ENCODE measurements at regions not wholly inside any gene's neighbourhood (a gene's known extent, or its start where the extent isn't known, plus 50 kb on each side); places are given as distances from the start of the nearest gene placed in this dataset.

GRCh38 chr4:129481107-129481506, 385.2 kb downstream of the C4orf33 start:
- DNase-seq (ENCODE audit: low read depth, low spot score), result no peak
- no peaks in the 10 kb centered on the region for H3K4me1 ChIP-seq (ENCODE audit: insufficient read depth, insufficient read length)
- no peaks in the 10 kb centered on the region for H3K36me3 ChIP-seq (ENCODE audit: insufficient read depth, insufficient read length, low read length)
- no peak for TF ChIP-seq SUZ12 (IDR thresholded peaks at IDR 0.05; ENCODE audit: extremely low read depth, insufficient read depth, insufficient read length)
- no peak for TF ChIP-seq YY1 (IDR thresholded peaks at IDR 0.05; ENCODE audit: insufficient read depth, insufficient read length)
- TF ChIP-seq ZNF274 (IDR thresholded peaks at IDR 0.05; ENCODE audit: low read depth, low read length), result no peak
- no peaks in the 10 kb centered on the region for H3K27me3 ChIP-seq (ENCODE audit: insufficient read depth, insufficient read length)
- no peaks in the 10 kb centered on the region for H3K9me3 ChIP-seq (ENCODE audit: insufficient read depth, low read length)
- no peak overlapping the region for H3K9ac ChIP-seq (ENCODE audit: insufficient read length, low read depth)
- no peak overlapping the region for H3K4me3 ChIP-seq (ENCODE audit: insufficient read length, low read depth)

DNA sequence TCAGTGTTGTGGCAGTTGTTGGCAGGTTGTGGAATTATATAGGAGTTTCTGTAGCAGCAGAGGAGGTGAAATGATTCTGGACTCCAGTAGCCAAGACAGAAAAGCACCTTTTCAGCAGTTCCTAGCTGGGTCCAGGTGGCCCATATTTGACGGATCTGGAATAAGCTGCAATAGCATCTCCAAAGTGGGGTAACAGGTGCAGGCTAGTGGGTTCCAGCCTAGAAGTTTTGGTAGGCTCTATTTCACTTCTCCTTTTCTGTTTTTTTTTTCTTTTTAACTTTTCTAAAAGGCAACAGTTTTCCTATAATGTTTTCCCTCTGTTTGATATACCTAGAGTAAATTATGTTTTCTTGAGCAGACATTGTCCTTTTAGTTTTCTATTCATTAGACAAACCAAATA, 392.5 kb downstream of the C4orf33 start:
- TF ChIP-seq YY1 (IDR thresholded peaks at IDR 0.05; ENCODE audit: insufficient read depth, insufficient read length) (no peak), SUZ12 (IDR thresholded peaks at IDR 0.05; ENCODE audit: extremely low read depth, insufficient read depth, insufficient read length) (no peak), ZNF274 (IDR thresholded peaks at IDR 0.05; ENCODE audit: low read depth, low read length) (no peak)

DNA sequence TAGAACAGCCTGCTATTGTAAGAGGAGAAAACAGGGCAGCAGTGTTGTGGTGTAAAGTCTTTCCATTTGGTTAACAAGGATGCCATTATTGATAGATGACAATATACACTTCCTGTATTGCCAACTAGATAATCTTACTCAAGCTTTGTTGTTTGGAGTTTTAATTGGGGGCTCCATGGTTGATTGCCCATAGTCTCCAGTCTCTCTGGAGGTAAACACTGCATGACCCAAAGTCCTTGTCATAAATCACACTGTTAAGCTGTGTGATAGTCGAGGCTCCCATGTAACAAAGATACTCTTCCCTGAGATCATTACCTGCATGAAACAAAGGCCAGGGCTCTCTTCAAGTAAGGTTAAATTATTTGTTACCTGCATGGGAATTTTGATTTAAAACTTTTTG, 394.6 kb downstream of the C4orf33 start:
- no peak for DNase-seq (ENCODE audit: low read depth, low spot score)
- H3K4me1 ChIP-seq (ENCODE audit: insufficient read depth, insufficient read length), result no peaks in the 10 kb centered on the region
- no peak overlapping the region for H3K9ac ChIP-seq (ENCODE audit: insufficient read length, low read depth)
- H3K27me3 ChIP-seq (ENCODE audit: insufficient read depth, insufficient read length), result no peaks in the 10 kb centered on the region
- H3K4me3 ChIP-seq (ENCODE audit: insufficient read length, low read depth), result no peak overlapping the region
- TF ChIP-seq ZNF274 (IDR thresholded peaks at IDR 0.05; ENCODE audit: low read depth, low read length) (no peak), SUZ12 (IDR thresholded peaks at IDR 0.05; ENCODE audit: extremely low read depth, insufficient read depth, insufficient read length) (no peak), YY1 (IDR thresholded peaks at IDR 0.05; ENCODE audit: insufficient read depth, insufficient read length) (no peak)
- H3K36me3 ChIP-seq (ENCODE audit: insufficient read depth, insufficient read length, low read length), result no peaks in the 10 kb centered on the region
- no peaks in the 10 kb centered on the region for H3K9me3 ChIP-seq (ENCODE audit: insufficient read depth, low read length)

More for the DNA sequence above, 392.5 kb downstream of the C4orf33 start:
- H3K36me3 ChIP-seq (ENCODE audit: insufficient read depth, insufficient read length, low read length), result no peaks in the 10 kb centered on the region
- no peak overlapping the region for H3K4me3 ChIP-seq (ENCODE audit: insufficient read length, low read depth)
- H3K4me1 ChIP-seq (ENCODE audit: insufficient read depth, insufficient read length), result no peaks in the 10 kb centered on the region
- no peak for DNase-seq (ENCODE audit: low read depth, low spot score)
- no peaks in the 10 kb centered on the region for H3K9me3 ChIP-seq (ENCODE audit: insufficient read depth, low read length)
- H3K9ac ChIP-seq (ENCODE audit: insufficient read length, low read depth), result no peak overlapping the region
- no peaks in the 10 kb centered on the region for H3K27me3 ChIP-seq (ENCODE audit: insufficient read depth, insufficient read length)

DNA sequence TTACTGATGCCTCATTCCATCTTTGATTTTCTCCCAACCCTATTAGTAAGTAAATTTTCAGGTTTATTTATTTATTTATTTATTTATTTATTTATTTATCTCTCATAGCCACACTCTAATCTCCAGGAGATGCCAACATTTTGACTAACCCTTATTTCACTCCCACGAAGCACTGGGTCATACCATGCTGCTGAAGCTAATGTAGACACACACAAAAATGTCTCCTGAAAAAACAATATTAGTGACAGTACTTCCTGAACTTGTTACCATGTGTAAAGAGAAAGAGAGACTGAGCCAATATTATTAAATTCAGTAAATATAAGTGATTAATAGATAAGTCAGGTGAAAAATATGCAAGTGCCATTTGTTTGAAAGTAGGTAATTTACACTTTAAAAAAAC, 402.7 kb downstream of the C4orf33 start:
- H3K36me3 ChIP-seq (ENCODE audit: insufficient read depth, insufficient read length, low read length), result no peaks in the 10 kb centered on the region
- H3K27me3 ChIP-seq (ENCODE audit: insufficient read depth, insufficient read length), result no peaks in the 10 kb centered on the region
- H3K4me3 ChIP-seq (ENCODE audit: insufficient read length, low read depth), result no peak overlapping the region
- no peak for DNase-seq (ENCODE audit: low read depth, low spot score)
- TF ChIP-seq ZNF274 (IDR thresholded peaks at IDR 0.05; ENCODE audit: low read depth, low read length) (no peak), YY1 (IDR thresholded peaks at IDR 0.05; ENCODE audit: insufficient read depth, insufficient read length) (no peak), SUZ12 (IDR thresholded peaks at IDR 0.05; ENCODE audit: extremely low read depth, insufficient read depth, insufficient read length) (no peak)
- no peaks in the 10 kb centered on the region for H3K9me3 ChIP-seq (ENCODE audit: insufficient read depth, low read length)
- H3K4me1 ChIP-seq (ENCODE audit: insufficient read depth, insufficient read length), result no peaks in the 10 kb centered on the region
- no peak overlapping the region for H3K9ac ChIP-seq (ENCODE audit: insufficient read length, low read depth)

GRCh38 chr4:129514852-129515251, 418.9 kb downstream of the C4orf33 start:
- no peak for DNase-seq (ENCODE audit: low read depth, low spot score)
- Histone ChIP-seq H3K9me3 (ENCODE audit: insufficient read depth, low read length) (no peaks in the 10 kb centered on the region), H3K4me3 (ENCODE audit: insufficient read length, low read depth) (no peak overlapping the region), H3K27me3 (ENCODE audit: insufficient read depth, insufficient read length) (no peaks in the 10 kb centered on the region), H3K36me3 (ENCODE audit: insufficient read depth, insufficient read length, low read length) (no peaks in the 10 kb centered on the region), H3K9ac (ENCODE audit: insufficient read length, low read depth) (no peak overlapping the region), H3K4me1 (ENCODE audit: insufficient read depth, insufficient read length) (no peaks in the 10 kb centered on the region)
- no peak for TF ChIP-seq ZNF274 (IDR thresholded peaks at IDR 0.05; ENCODE audit: low read depth, low read length)
- no peak for TF ChIP-seq SUZ12 (IDR thresholded peaks at IDR 0.05; ENCODE audit: extremely low read depth, insufficient read depth, insufficient read length)
- TF ChIP-seq YY1 (IDR thresholded peaks at IDR 0.05; ENCODE audit: insufficient read depth, insufficient read length), result no peak

GRCh38 chr4:129515356-129515755, 419.4 kb downstream of the C4orf33 start:
- H3K4me3 ChIP-seq (ENCODE audit: insufficient read length, low read depth), result no peak overlapping the region
- H3K9me3 ChIP-seq (ENCODE audit: insufficient read depth, low read length), result no peaks in the 10 kb centered on the region
- TF ChIP-seq YY1 (IDR thresholded peaks at IDR 0.05; ENCODE audit: insufficient read depth, insufficient read length), result no peak
- TF ChIP-seq ZNF274 (IDR thresholded peaks at IDR 0.05; ENCODE audit: low read depth, low read length), result no peak
- TF ChIP-seq SUZ12 (IDR thresholded peaks at IDR 0.05; ENCODE audit: extremely low read depth, insufficient read depth, insufficient read length), result no peak
- no peak overlapping the region for H3K9ac ChIP-seq (ENCODE audit: insufficient read length, low read depth)
- H3K4me1 ChIP-seq (ENCODE audit: insufficient read depth, insufficient read length), result no peaks in the 10 kb centered on the region
- H3K36me3 ChIP-seq (ENCODE audit: insufficient read depth, insufficient read length, low read length), result no peaks in the 10 kb centered on the region
- no peak for DNase-seq (ENCODE audit: low read depth, low spot score)
- no peaks in the 10 kb centered on the region for H3K27me3 ChIP-seq (ENCODE audit: insufficient read depth, insufficient read length)

GRCh38 chr4:129526812-129527211, 430.9 kb downstream of the C4orf33 start:
- Histone ChIP-seq H3K36me3 (ENCODE audit: insufficient read depth, insufficient read length, low read length) (no peaks in the 10 kb centered on the region), H3K4me1 (ENCODE audit: insufficient read depth, insufficient read length) (no peaks in the 10 kb centered on the region), H3K4me3 (ENCODE audit: insufficient read length, low read depth) (no peak overlapping the region), H3K9ac (ENCODE audit: insufficient read length, low read depth) (no peak overlapping the region), H3K9me3 (ENCODE audit: insufficient read depth, low read length) (no peaks in the 10 kb centered on the region), H3K27me3 (ENCODE audit: insufficient read depth, insufficient read length) (no peaks in the 10 kb centered on the region)
- DNase-seq (ENCODE audit: low read depth, low spot score), result no peak
- TF ChIP-seq ZNF274 (IDR thresholded peaks at IDR 0.05; ENCODE audit: low read depth, low read length), result no peak
- TF ChIP-seq YY1 (IDR thresholded peaks at IDR 0.05; ENCODE audit: insufficient read depth, insufficient read length), result no peak
- no peak for TF ChIP-seq SUZ12 (IDR thresholded peaks at IDR 0.05; ENCODE audit: extremely low read depth, insufficient read depth, insufficient read length)
